GM18526 (cell line): ENCODE measurements at regions not wholly inside any gene's neighbourhood (a gene's known extent, or its start where the extent isn't known, plus 50 kb on each side); places are given as distances from the start of the nearest gene placed in this dataset.

Experiments used
- POLR2A ChIP-seq: IDR thresholded peaks from 3 replicates; pipeline ENCODE4 v1.6.1; 2011; ENCODE audit not compliant: insufficient read length; ENCODE audit errors: extremely low read depth

DNA sequence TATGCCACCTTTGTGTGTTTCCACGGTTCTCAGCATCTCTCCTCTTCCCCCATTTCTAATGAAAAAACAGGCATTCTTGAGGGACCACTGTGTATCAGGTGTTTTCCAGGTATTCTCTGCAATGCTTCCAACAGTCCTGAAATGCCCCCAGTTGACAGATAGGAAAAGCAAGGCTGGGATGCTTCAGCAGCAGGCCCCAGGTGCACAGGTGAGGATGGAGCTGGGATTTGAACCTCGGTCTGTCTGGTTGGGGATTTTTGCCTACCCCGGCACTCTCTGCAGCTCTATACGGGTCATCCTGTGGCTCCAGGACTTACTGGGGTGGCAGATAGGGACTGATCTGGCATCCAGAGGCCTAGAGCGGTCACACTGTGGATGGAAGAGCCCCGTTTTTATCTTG is 180.5 kb upstream of the GSE1 start:
- no peak for TF ChIP-seq POLR2A

DNA sequence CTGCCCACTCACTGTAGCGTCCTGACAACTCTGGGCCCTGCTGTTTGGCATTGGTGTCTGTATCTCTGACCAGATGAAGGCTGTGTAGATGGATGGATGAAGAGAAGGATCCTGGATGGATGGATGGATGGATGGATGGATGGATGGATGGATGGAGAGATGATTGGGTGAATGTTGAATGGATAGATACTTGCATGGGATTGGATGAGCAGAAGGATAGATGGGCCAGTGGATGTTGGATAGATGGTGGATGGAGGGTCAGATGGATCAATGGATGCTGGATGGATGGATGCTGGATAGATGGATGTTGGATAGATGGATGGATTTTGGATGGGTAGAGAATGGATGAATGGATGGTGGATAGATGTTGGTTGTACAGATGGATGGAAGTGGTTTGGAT is 179.6 kb upstream of the GSE1 start:
- no peak for TF ChIP-seq POLR2A

DNA sequence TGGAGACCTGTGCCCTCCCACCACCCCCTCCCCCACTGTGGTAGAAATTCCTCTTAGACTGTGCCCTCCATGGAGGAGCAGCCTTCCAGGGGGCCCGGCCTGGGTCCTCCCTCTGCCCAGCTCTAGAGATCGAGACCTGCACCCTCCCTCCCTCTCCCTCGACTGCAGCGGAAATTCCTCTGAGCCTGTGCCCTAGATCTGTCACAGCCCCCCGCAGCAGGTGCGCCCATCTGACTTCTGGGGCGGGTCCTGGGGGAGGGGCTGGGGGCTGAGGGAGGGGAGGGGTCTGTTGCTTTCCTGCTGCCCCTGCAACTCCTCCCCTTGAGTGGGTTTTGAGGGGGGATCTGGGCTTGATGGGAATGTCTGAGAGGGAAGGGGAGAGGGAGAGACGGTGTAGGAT is 177.8 kb upstream of the GSE1 start:
- no peak for TF ChIP-seq POLR2A

DNA sequence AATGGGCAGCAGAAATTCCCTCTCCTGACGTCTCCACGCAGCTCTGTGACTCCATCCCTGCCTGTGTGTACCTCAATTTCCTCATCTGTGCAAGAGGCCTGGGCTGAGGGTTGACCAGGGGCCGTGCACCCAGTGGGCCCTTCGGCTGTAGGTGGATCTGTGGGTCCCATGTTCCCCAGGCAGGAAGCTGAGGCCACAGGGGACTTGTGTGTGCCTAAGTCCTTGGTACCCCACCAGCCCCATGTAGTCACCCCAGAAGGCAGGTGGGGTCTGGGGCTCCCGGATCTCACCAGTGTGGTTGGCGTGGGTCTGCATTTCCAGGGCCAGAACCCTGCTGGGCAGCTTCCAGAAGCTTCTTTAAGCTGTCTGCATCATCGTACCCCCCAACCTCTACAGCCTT is 177.4 kb upstream of the GSE1 start:
- TF ChIP-seq POLR2A: no peak

DNA sequence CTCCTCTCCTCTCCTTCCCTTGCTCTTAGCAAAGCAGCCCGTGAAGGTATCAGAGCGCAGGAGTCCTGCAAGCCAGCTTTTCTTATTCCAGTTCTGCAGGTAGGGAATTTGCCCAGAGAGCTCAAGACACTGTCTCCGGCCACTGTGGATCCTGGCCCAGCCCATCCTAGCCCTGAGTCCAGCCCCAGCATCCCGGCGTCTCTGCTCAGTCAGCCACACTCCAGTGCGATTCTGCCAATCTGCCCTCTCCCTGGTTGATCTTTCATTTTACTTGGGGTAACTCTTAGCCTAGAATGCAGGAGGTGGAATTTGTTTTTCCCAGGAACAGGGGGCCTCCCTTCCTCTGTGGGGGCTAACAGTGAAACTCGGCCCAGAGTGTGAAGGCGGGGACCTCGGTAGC is 176.9 kb upstream of the GSE1 start:
- TF ChIP-seq POLR2A: no peak

DNA sequence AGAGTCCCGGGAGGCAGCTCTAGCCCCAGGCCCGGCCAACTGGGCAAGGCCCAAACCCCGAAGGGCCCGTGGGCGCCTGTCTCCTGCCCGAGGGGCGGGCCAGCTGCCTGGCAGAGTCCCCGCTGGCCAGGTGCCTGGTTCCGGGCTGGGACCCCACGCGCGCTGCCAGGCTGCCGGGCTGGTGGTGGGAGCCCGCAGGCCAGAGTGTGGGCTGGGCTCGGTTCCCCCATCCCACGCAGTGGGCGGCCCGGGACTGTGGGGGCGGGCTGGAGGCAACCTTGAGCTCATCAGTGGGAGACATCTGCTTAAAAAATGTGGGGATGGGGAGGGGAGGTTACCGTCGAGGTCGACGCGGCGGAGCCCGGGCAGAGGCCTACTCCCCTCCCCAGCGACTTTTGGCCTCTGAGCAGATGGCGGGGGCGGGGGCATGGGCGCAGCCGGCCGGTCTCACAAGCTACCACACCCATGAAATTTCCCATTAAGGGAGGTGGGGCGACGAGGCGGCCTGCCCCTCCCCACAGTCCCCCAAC is 176.4 kb upstream of the GSE1 start:
- TF ChIP-seq POLR2A: no peak

DNA sequence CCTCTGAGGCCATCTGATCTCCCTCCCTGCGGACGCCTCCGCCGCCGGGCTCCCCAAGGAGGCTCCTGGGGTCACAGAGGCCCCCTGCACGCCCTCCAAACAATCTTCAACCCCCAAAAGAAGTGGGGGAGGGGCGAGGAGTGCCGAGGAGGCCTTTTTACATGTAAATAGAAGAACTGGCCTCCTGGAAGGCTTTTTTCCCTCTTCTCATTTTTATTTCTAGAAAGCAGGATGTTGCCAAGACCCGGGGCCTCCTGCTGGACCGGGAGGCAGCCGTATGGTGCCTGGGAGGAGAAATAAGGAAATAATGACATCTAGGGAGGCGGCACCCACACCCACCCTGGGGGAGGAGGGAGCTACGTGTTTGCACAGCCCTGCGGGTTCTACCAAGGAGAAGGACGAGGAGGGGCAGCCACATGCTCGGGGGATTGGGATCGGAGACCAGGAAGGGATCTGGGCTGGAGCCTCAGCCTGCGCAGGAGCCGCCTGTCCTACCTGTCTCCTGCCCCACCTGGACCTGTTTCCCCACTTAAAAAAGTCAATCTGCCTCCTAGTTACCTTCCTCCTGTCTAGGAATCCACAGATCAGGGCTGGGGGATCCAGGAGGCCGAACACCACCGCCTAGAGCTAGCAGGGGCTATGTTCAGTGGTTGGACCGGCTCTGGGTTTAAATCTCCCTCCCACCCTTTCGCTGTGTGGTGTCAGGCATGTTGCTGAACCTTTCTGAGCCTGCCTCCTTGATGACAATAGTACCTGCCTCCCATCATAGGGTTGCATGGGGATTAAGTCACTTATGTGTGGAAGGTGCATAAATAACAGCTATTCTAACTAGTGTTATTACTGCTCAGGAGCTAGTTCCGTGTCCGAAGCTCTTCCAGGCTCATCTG is 175.7 kb upstream of the GSE1 start:
- no peak for TF ChIP-seq POLR2A

DNA sequence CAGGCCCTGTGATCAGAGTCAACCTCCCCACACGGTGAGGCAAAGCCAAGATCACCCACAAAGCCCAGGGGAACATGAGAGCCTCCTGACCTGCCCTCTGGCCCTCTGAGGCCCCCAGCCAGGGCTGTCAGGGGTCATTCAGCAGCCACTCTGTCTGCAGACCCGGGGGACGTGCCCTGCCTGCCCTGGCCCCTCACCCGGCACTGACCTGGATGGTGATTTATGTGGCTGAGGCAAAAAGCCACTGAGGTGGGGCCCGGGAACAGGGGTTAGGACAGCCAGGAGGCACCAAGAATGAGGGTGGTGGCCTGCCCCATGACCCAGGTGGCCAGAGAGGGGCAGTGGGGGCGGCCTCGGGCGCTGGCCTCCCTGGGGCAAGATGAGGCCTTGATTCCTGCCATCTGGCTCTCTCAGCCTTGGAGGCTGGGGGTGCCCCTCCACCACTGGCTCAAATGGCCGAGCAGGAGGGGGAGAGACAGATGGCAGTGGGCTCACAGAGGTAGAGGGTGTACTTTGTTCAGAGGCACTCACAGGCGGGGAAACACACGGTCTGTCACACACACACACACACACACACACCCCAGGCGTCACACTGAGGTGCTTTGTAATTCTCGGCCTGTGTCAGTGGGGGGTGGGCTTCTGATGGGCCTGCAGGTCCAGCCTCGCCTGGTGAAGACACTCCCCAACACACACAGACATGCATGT is 174.0 kb upstream of the GSE1 start:
- TF ChIP-seq POLR2A: no peak

DNA sequence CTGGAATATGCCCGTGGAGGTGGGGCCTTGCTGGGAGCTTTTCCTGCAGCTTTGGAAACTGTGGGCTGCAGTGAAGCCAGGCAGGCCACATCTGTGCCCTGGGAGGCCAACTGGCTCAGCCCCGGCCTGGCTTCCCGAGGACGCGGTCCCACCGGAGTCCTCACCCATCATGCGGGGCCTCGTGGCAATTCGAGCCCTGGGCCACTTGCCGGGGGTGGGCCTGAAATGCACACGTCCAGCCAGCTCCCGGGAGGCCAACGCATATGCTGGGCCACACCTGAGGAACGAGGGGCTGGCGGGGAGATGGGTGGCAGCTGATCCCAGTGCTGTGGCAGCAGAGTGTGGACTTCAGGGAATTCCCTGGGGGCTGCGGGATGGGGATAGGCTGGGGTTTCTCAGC is 172.4 kb upstream of the GSE1 start:
- no peak for TF ChIP-seq POLR2A

DNA sequence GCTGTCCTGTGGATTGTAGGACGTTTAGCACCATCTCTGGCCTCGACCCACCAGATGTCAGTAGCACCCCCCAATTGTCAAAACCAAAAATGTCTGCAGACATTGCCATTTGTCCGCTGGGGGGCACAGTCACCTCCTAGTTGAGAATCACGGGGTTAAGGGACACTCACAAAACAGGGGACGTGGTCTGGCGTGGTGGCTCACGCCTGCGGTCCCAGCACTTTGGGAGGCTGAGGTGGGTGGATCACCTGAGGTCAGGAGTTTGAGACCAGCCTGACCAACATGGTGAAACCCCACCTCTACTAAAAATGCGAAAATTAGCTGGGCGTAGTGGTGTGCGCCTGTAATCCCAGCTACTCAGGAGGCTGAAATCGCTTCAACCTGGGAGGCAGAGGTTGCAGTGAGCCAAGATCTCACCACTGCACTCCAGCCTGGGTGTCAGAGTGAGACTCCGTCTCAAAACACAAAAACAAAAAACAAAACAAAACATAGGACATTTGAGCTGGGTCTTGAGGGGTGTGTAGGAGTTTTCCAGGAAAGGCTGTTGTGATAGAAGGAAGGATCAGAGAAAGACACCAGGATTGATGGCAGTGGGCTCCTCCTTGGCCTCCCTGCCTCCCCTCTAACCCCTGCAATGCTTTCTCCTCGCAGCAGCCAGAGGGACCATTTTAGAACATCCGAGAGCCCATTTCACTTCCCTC is 171.8 kb upstream of the GSE1 start:
- no peak for TF ChIP-seq POLR2A

DNA sequence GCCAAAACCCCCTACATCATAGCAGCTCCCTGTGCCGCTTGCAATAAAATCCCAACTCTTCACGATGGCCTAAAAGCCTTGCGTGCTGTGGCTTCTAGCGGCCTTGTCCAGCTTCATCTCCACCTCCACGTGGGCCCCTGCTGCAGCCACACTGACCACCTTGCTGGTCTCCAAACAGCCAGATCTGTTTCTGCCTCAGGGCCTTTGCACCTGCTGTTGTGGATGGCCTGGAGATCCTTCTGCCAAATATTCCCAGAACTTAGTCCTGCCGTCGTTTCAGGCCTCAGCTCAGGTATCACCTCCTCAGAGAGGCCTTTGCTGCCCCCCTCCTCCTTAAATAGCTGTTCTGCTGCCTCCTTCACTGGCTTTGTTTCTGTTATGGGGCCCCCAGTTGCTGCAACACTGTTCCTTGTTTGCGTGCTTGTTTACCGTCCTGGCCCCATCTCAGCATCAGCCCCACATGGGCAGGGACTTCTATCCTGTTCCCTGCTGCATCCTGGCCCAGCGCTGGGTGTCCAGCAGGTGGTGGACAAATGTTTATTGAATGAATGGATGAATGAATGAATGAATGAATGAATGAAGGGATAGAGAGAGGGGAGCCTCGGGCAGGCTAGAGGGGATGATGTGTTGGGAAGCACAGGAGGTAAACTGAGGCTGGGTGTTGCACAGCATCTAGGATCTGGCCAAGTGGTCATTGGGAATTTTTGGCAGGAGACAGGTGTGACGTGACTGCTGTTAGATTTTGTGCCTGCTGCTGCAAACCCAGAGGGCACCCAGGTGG is 171.0 kb upstream of the GSE1 start:
- TF ChIP-seq POLR2A: no peak

DNA sequence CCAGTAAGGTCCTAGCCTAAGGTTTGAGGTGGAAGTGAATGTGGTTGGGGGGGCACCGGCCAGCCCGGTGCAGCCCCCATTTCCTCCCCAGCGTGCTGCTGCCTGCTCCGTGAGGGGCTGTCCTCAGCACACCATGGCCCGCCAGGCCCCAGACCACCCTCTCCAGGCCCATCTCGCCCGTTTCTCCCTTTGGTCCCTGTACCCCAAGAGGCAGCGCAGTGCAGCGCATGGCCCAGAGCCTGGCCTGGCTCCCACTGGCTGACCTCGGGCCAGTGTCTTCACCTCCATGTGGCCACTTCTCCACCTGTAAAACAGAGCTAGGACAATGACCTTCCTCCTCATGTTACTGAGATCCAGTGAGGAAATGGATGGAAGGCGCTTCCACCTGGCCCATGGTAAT is 170.0 kb upstream of the GSE1 start:
- no peak for TF ChIP-seq POLR2A

DNA sequence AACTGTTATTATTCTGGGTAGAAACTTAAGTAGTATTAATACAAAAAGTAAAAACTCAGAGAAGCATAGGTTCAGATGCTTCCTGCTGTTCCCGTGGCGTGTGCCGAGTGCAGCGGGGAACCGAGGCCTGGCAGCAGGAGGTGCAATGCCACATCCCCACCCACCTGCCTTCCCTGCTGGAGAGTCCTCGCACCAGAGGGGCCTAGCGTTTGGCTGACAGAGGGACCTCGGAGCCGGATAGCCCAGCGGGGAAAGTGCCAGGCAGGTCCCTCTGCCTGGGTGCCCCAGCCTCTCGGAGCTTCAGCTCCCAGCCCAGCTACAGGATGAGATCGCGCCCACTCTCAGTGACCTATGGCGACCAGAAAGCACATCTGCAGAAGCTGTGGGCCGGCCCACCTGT is 169.6 kb upstream of the GSE1 start:
- no peak for TF ChIP-seq POLR2A

DNA sequence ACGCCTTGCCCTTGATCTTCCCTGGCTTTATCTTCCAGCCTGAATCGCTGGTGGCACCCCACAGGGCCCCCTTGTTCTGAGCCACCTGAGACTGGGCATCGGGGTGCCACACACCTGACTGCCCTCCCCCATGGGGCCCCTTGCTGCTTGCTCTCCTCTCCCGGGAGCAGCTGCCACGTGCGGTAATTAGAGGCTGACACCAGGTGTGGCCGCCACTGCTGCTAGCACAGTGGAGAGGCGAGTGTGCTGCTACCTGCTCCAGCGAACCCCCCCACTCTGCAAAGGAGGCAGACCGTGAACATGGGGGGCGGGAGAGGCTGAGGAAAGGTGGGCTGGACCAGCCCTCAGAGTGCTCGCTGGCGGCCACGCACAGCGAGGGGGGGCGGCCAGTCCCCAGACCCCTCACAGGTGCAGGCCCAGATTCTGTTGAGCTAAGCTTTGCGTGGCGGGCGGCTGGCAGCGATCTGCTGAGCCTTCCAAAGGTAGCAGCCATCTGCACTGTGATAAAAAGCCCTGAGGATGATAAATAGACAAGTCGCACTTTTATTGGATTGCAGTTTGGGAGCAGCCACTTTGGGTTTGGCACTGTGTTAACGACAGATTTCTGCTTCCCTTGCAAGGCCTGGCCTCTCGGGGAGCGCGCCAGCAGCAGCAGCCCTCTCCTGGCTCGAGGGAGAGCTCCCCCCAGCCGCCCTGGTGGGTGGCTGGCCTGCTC is 167.9 kb upstream of the GSE1 start:
- TF ChIP-seq POLR2A: no peak
